ENCODE measurements at regions not wholly inside any gene's neighbourhood (a gene's known extent, or its start where the extent isn't known, plus 50 kb on each side); places are given as distances from the start of the nearest gene placed in this dataset.

GRCh38 chr14:41986700-41987099 is 380.0 kb downstream of the LRFN5 start:
- Mint-ChIP-seq H3K27me3 (ENCODE audit: insufficient read depth, unreplicated experiment) (peaks cover 4% of the 10 kb centered on the region), H3K4me1 (ENCODE audit: low read depth, unreplicated experiment) (no peaks in the 10 kb centered on the region), H3K36me3 (ENCODE audit: insufficient read depth, unreplicated experiment) (no peaks in the 10 kb centered on the region), H3K27ac (ENCODE audit: unreplicated experiment) (no peak overlapping the region), H3K9me3 (ENCODE audit: unreplicated experiment) (no peaks in the 10 kb centered on the region), H3K4me3 (ENCODE audit: unreplicated experiment) (no peak overlapping the region)
- BruUV-seq (replicated peaks): no TSS peak
- DNase-seq: no peak
- no peaks in the 10 kb centered on the region for H3K4me1 ChIP-seq
- H3K27me3 ChIP-seq (replicated peaks; ENCODE audit: control insufficient read depth, insufficient read depth, low read length): no peaks in the 10 kb centered on the region
- CTCF ChIA-PET: no interaction called here
- no peak overlapping the region for H3K4me3 ChIP-seq (ENCODE audit: low read depth, low read length)
- TF ChIP-seq CTCF (IDR thresholded peaks at IDR 0.05; ENCODE audit: insufficient read depth in 1 of 2, low read depth in 1 of 2, low read length in 1 of 2, severe bottlenecking in 1 of 2, unreplicated experiment in 1 of 2): no peak
- POLR2A ChIA-PET: no interaction called here
- H3K9me3 ChIP-seq: no peaks in the 10 kb centered on the region
- no peaks in the 10 kb centered on the region for H3K36me3 ChIP-seq (ENCODE audit: control insufficient read depth, insufficient read depth, low read length)
- intact Hi-C loops (cut with micrococcal nuclease; ENCODE audit: unreplicated experiment): no loop called here

GRCh38 chr14:41986083-41986645 is 379.5 kb downstream of the LRFN5 start:
- TF ChIP-seq CTCF (IDR thresholded peaks at IDR 0.05; ENCODE audit: insufficient read depth in 1 of 2, low read depth in 1 of 2, low read length in 1 of 2, severe bottlenecking in 1 of 2, unreplicated experiment in 1 of 2): no peak
- no peaks in the 10 kb centered on the region for H3K36me3 Mint-ChIP-seq (ENCODE audit: insufficient read depth, unreplicated experiment)

GRCh38 chr14:41973178-41973577 is 366.5 kb downstream of the LRFN5 start:
- Histone ChIP-seq H3K4me1 (no peaks in the 10 kb centered on the region), H3K4me3 (ENCODE audit: low read depth, low read length) (no peak overlapping the region), H3K9me3 (no peaks in the 10 kb centered on the region), H3K36me3 (ENCODE audit: control insufficient read depth, insufficient read depth, low read length) (no peaks in the 10 kb centered on the region), H3K27me3 (replicated peaks; ENCODE audit: control insufficient read depth, insufficient read depth, low read length) (no peaks in the 10 kb centered on the region)
- DNase-seq: no peak
- Mint-ChIP-seq H3K9me3 (ENCODE audit: unreplicated experiment) (peaks cover 10% of the 10 kb centered on the region), H3K27ac (ENCODE audit: unreplicated experiment) (no peak overlapping the region), H3K4me1 (ENCODE audit: low read depth, unreplicated experiment) (no peaks in the 10 kb centered on the region), H3K27me3 (ENCODE audit: insufficient read depth, unreplicated experiment) (no peaks in the 10 kb centered on the region), H3K36me3 (ENCODE audit: insufficient read depth, unreplicated experiment) (no peaks in the 10 kb centered on the region), H3K4me3 (ENCODE audit: unreplicated experiment) (no peak overlapping the region)
- no TSS peak for BruUV-seq (replicated peaks)
- POLR2A ChIA-PET: no interaction called here
- CTCF ChIA-PET: no interaction called here
- no peak for TF ChIP-seq CTCF (IDR thresholded peaks at IDR 0.05; ENCODE audit: insufficient read depth in 1 of 2, low read depth in 1 of 2, low read length in 1 of 2, severe bottlenecking in 1 of 2, unreplicated experiment in 1 of 2)
- intact Hi-C loops (cut with micrococcal nuclease; ENCODE audit: unreplicated experiment): no loop called here

More at GRCh38 chr14:41986083-41986645, 379.5 kb downstream of the LRFN5 start:
- no TSS peak for BruUV-seq (replicated peaks)
- Histone ChIP-seq H3K9me3 (no peaks in the 10 kb centered on the region), H3K4me1 (no peaks in the 10 kb centered on the region), H3K36me3 (ENCODE audit: control insufficient read depth, insufficient read depth, low read length) (no peaks in the 10 kb centered on the region), H3K27me3 (replicated peaks; ENCODE audit: control insufficient read depth, insufficient read depth, low read length) (no peaks in the 10 kb centered on the region), H3K4me3 (ENCODE audit: low read depth, low read length) (no peak overlapping the region)
- Mint-ChIP-seq H3K4me3 (ENCODE audit: unreplicated experiment) (no peak overlapping the region), H3K27me3 (ENCODE audit: insufficient read depth, unreplicated experiment) (peaks cover 4% of the 10 kb centered on the region), H3K27ac (ENCODE audit: unreplicated experiment) (no peak overlapping the region), H3K9me3 (ENCODE audit: unreplicated experiment) (no peaks in the 10 kb centered on the region), H3K4me1 (ENCODE audit: low read depth, unreplicated experiment) (no peaks in the 10 kb centered on the region)
- CTCF ChIA-PET: no interaction called here
- POLR2A ChIA-PET: no interaction called here
- DNase-seq: no peak
- intact Hi-C loops (cut with micrococcal nuclease; ENCODE audit: unreplicated experiment): no loop called here

All from Caco-2 (cell line).